Adrenal gland (tissue), 9 donors: ENCODE measurements at regions not wholly inside any gene's neighbourhood (a gene's known extent, or its start where the extent isn't known, plus 50 kb on each side); places are given as distances from the start of the nearest gene placed in this dataset.
A peak's percentile ranks its signal among the peaks of the same experiment; 100 is the strongest.

Experiments used
- DNase-seq, 7 donors: peaks; one replicate each; pipeline ENCODE4 v3.0.0-alpha.2; 2019 to 2020
- H3K27ac ChIP-seq, 5 donors: fragments of 200-600 bp; sonication (generic) in 4 of 5; 1 replicate in 3 of 5; 2 replicates in 2 of 5; pipeline versions ENCODE4 v1.5.1 to v1.8.0; 2016 to 2020; ENCODE audit warnings: mild to moderate bottlenecking in 1 of 5
- H3K27me3 ChIP-seq: fragments of 200-600 bp; 2 replicates; pipeline ENCODE4 v1.8.0; 2021
- H3K36me3 ChIP-seq, 2 donors: fragments of 200-600 bp; replicated peaks in 1 of 2; 1 replicate in 1 of 2; 2 replicates in 1 of 2; pipeline versions ENCODE4 v1.5.1 to v1.8.0; 2018 to 2022
- H3K4me1 ChIP-seq, 2 donors: fragments of 200-600 bp; replicated peaks in 1 of 2; 1 replicate in 1 of 2; 2 replicates in 1 of 2; pipeline versions ENCODE4 v1.5.1 to v1.8.0; 2018 to 2021
- H3K4me3 ChIP-seq, 4 donors: fragments of 200-600 bp; sonication (generic) in 3 of 4; one replicate each; pipeline ENCODE4 v1.5.1; 2016 to 2018
- H3K9me3 ChIP-seq, 3 donors: fragments of 200-600 bp; sonication (generic) in 1 of 3; replicated peaks in 1 of 3; 1 replicate in 2 of 3; 2 replicates in 1 of 3; pipeline versions ENCODE4 v1.5.1 to v1.8.0; 2016 to 2021
- POLR2A ChIP-seq, 2 donors: fragments of 450-650 bp; IDR thresholded peaks; one replicate each; pipeline ENCODE4 v1.6.1; 2017; ENCODE audit warnings: antibody characterized with exemption in 2 of 2, mild to moderate bottlenecking in 2 of 2, moderate library complexity in 1 of 2
- WGBS, 4 donors: extraction: QIAGEN DNeasy Blood & Tissue Kit in 2 of 4; methylation state at CpG; one replicate each; pipeline versions ENCODE4 v1.1.5 to v1.1.7; 2013 to 2017; 5-methylcytosine and 5-hydroxymethylcytosine counted together
- intact Hi-C, 2 donors: fragments of 100-400 bp; cut with DNase I; formaldehyde crosslinking; loops; one replicate each; pipeline versions ENCODE4 v1.14.1 to v1.15.0; 2022 to 2023
- TF ChIP-seq, protein P1 (sequence below), 6 experiments: fragments of 450-650 bp in 4 of 6; fragments of 200-600 bp in 2 of 6; sonication (generic) in 1 of 6; IDR thresholded peaks; 1 replicate in 5 of 6; 2 replicates in 1 of 6; pipeline versions ENCODE4 v1.5.1 to v1.8.0; 2016 to 2021; ENCODE audit warnings: antibody characterized with exemption in 6 of 6, mild to moderate bottlenecking in 2 of 6, moderate library complexity in 1 of 6
- donor health status: healthy with polysubstance abuse.
- donor health status: Bipolar disorder and iron deficiency.
- donor health status: DM: yes; HTN: yes; CAD: no.
- donor health status: DM: no; HTN: no; CAD: no.
- donor health status: DM: no; HTN: no; CAD: no.

DNA sequence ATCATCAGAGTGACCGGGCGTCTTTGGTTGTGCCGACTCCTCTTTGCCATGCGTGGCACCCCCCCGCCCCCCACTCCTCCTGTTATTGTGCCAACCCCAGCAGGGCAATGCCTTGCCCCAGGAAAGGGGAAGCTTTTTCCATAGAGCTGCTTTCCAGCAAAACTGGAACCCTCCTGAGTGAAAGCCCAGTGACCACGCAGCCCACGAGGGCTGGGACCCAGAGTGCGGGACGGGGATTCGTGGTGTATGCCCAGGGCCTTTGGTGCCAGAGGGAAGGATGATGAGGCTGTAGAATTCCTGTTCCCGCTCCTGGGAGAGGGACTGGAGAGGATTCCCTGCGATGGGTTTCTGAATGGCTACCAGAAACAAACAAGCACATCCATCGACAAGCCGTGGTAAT is 116.8 kb upstream of the BACH2 start:
- peak overlapping the region in 1 of 4 donors; percentile 26 for H3K4me3 ChIP-seq
- no peaks in the 10 kb centered on the region for H3K9me3 ChIP-seq
- no peak for TF ChIP-seq POLR2A (IDR thresholded peaks at IDR 0.05)
- TF ChIP-seq, protein P1, sequence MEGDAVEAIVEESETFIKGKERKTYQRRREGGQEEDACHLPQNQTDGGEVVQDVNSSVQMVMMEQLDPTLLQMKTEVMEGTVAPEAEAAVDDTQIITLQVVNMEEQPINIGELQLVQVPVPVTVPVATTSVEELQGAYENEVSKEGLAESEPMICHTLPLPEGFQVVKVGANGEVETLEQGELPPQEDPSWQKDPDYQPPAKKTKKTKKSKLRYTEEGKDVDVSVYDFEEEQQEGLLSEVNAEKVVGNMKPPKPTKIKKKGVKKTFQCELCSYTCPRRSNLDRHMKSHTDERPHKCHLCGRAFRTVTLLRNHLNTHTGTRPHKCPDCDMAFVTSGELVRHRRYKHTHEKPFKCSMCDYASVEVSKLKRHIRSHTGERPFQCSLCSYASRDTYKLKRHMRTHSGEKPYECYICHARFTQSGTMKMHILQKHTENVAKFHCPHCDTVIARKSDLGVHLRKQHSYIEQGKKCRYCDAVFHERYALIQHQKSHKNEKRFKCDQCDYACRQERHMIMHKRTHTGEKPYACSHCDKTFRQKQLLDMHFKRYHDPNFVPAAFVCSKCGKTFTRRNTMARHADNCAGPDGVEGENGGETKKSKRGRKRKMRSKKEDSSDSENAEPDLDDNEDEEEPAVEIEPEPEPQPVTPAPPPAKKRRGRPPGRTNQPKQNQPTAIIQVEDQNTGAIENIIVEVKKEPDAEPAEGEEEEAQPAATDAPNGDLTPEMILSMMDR (IDR thresholded peaks at IDR 0.05), result no peak
- 55 to 65% (median 60%) methylated on average over 13 to 14 of the region's 14 CpGs for WGBS, 4 donors
- intact Hi-C loops, result no loop called here
- H3K36me3 ChIP-seq, result no peaks in the 10 kb centered on the region
- peaks cover 3% of the 10 kb centered on the region for H3K27me3 ChIP-seq
- H3K27ac ChIP-seq, result no peak overlapping the region
- H3K4me1 ChIP-seq, result peaks cover 0 to 4% of the 10 kb centered on the region in 2 donors
- no peak for DNase-seq

DNA sequence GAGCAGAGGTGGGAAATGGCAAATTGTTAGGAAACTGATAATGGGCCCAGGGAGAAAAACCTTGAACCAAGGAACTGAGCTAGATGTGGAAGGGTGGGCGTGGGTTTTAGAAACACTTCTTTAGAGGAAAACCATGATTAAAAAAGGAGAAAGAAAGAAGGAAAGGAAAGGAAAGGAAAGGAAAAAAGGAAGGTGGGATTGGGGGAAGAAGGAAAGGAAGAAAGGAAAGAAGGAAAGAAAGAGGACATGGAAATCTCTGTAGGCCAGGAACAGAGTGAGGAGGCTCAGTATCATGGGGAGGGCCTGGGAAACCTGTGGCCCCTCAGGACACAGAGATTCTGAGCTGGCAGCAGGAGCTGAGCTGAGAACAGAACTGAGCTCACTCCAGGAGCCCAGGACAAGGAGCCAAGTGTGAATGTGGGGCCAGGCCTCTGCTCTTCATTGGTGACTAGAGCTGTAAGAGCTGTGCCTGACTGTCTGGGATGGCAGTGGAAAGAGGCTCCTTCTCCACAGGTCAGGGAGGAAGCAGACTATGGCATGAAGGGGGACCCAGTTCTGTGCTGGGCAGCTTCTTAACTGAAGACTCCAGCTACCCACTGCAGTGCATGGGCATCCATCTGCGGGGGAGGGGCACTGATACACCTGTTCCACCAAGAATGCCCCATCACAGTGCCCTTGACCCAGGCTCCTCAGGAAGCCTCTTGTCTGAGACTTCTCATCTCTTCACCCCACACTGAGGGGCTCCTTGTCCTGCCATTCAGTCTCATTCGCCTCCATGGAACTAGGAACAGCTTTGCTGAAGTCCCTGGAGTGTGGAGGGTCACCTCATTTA is 116.1 kb upstream of the BACH2 start:
- intact Hi-C loops, result no loop called here
- Histone ChIP-seq H3K4me3 (no peak overlapping the region), H3K36me3 (no peaks in the 10 kb centered on the region), H3K27me3 (peaks cover 3% of the 10 kb centered on the region), H3K9me3 (no peaks in the 10 kb centered on the region), H3K27ac (no peak overlapping the region), H3K4me1 (peaks cover 0 to 4% of the 10 kb centered on the region in 2 donors)
- no peak for TF ChIP-seq POLR2A (IDR thresholded peaks at IDR 0.05)
- TF ChIP-seq, protein P1 (IDR thresholded peaks at IDR 0.05), result no peak
- DNase-seq, result no peak
- 59 to 97% (median 72%) methylated on average over 3 of the region's 3 CpGs for whole genome bisulfite sequencing, 4 donors

DNA sequence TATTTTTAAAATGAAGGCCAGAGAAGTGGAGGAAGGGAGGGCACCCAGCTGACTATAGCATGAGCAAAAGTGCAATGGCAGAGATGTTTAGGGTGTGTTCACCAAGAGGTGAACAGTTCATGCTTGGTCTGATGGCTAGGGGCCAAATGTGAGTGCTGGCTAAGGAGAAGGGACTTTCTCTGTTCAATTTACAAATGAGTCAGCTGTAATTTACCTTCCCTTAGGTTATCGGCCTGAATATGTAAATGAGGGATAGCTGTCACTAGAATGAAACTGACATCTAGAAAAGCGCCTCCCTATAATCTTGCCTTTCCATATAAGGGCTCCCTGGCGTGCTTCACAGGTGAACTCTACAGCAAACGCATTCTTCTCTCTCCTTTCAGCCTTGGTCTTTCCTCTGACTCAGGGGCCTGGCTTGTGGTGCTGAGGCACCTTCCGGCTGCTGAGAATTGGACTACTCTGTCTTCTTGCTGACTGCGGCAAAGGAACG is 114.7 kb upstream of the BACH2 start:
- no peaks in the 10 kb centered on the region for H3K36me3 ChIP-seq
- H3K27ac ChIP-seq, result no peak overlapping the region
- TF ChIP-seq, protein P1 (IDR thresholded peaks at IDR 0.05), result no peak
- no peak for TF ChIP-seq POLR2A (IDR thresholded peaks at IDR 0.05)
- H3K4me1 ChIP-seq, result peaks cover 0 to 4% of the 10 kb centered on the region in 2 donors
- 81 to 90% (median 83%) methylated on average over 7 of the region's 7 CpGs for WGBS, 4 donors
- intact Hi-C loops, result no loop called here
- H3K4me3 ChIP-seq, result no peak overlapping the region
- H3K27me3 ChIP-seq, result peaks cover 3% of the 10 kb centered on the region
- H3K9me3 ChIP-seq, result no peaks in the 10 kb centered on the region
- no peak for DNase-seq

DNA sequence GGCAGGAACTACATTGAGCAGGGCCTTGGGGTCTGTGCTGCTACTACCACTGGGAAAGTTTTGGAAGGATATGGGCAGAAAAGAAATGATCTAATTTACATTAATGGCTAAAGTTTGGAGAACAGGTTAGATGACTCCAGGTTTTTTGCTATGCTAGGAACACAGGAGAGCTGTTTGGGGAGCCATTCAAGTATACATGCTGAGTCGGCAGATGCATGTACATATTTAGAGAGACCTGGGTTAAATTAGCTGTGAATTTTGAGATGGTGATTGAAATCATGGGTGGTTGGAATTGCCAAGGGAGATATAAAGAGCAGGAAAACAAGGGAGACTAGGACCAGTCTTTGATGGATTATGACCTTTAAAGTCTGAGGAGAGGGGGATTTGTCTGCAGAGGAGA is 113.1 kb upstream of the BACH2 start:
- WGBS, 4 donors, result 39 to 96% (median 84%) methylated on average over 1 of the region's 1 CpG
- no peak overlapping the region for H3K27ac ChIP-seq
- H3K27me3 ChIP-seq, result no peaks in the 10 kb centered on the region
- intact Hi-C loops, result no loop called here
- H3K4me1 ChIP-seq, result peaks cover 0 to 4% of the 10 kb centered on the region in 2 donors
- no peak overlapping the region for H3K4me3 ChIP-seq
- no peak for DNase-seq
- H3K36me3 ChIP-seq, result no peaks in the 10 kb centered on the region
- H3K9me3 ChIP-seq, result no peaks in the 10 kb centered on the region
- TF ChIP-seq, protein P1 (IDR thresholded peaks at IDR 0.05), result no peak
- no peak for TF ChIP-seq POLR2A (IDR thresholded peaks at IDR 0.05)
